H9 (cell line): ENCODE measurements at regions not wholly inside any gene's neighbourhood (a gene's known extent, or its start where the extent isn't known, plus 50 kb on each side); places are given as distances from the start of the nearest gene placed in this dataset.

Experiments used
- DNase-seq: peaks from one replicate; pipeline ENCODE4 v3.0.0-alpha.2; 2017
- H2AFZ ChIP-seq: one replicate; pipeline ENCODE4 v1.6.1; 2013; ENCODE audit warnings: mild to moderate bottlenecking, low read length, control low read depth, moderate library complexity
- H2AK5ac ChIP-seq: 2 replicates; pipeline ENCODE4 v1.6.1; 2013; ENCODE audit warnings: low read length, control low read depth, mixed read lengths; ENCODE audit not compliant: insufficient read length
- H2BK120ac ChIP-seq: one replicate; pipeline ENCODE4 v1.6.1; 2013; ENCODE audit warnings: low read depth, mild to moderate bottlenecking, low read length, control low read depth, inconsistent platforms; ENCODE audit not compliant: poor library complexity, severe bottlenecking
- H2BK12ac ChIP-seq: 2 replicates; pipeline ENCODE4 v1.6.1; 2013; ENCODE audit warnings: low read length, control low read depth, mixed read lengths, low read depth; ENCODE audit not compliant: insufficient read length
- H2BK15ac ChIP-seq: 2 replicates; pipeline ENCODE4 v1.6.1; 2013; ENCODE audit warnings: low read depth, low read length, control low read depth
- H2BK20ac ChIP-seq: one replicate; pipeline ENCODE4 v1.6.1; 2013; ENCODE audit warnings: low read depth, mild to moderate bottlenecking, low read length, control low read depth, inconsistent platforms; ENCODE audit not compliant: poor library complexity, severe bottlenecking
- H2BK5ac ChIP-seq: 2 replicates; pipeline ENCODE4 v1.6.1; 2013; ENCODE audit warnings: low read length, control low read depth, mixed read lengths; ENCODE audit not compliant: insufficient read length
- H3K14ac ChIP-seq: 2 replicates; pipeline ENCODE4 v1.6.1; 2013; ENCODE audit warnings: low read length, control low read depth; ENCODE audit not compliant: insufficient read depth
- H3K18ac ChIP-seq: 2 replicates; pipeline ENCODE4 v1.6.1; 2013; ENCODE audit warnings: low read depth, mild to moderate bottlenecking, mixed read lengths, low read length, control low read depth; ENCODE audit not compliant: insufficient read length
- H3K23ac ChIP-seq: 2 replicates; pipeline ENCODE4 v1.6.1; 2013; ENCODE audit warnings: low read length, control low read depth, mixed read lengths, low read depth; ENCODE audit not compliant: insufficient read length
- H3K23me2 ChIP-seq: 2 replicates; pipeline ENCODE4 v1.6.1; 2013; ENCODE audit warnings: low read depth, mild to moderate bottlenecking, mixed read lengths, low read length, control low read depth; ENCODE audit not compliant: insufficient read length, poor library complexity, severe bottlenecking
- H3K27ac ChIP-seq: 2 replicates; pipeline ENCODE4 v1.5.1; 2013; ENCODE audit warnings: low read length, control low read depth, mixed read lengths, low read depth; ENCODE audit not compliant: insufficient read length
- H3K27me3 ChIP-seq: 2 replicates; pipeline ENCODE4 v1.6.1; 2013; ENCODE audit warnings: low read length, control low read depth, inconsistent platforms; ENCODE audit not compliant: insufficient read depth
- H3K4ac ChIP-seq: 2 replicates; pipeline ENCODE4 v1.6.1; 2013; ENCODE audit warnings: low read depth, mild to moderate bottlenecking, control low read depth, inconsistent platforms, low read length, moderate library complexity
- H3K4me1 ChIP-seq: 2 replicates; pipeline ENCODE4 v1.6.1; 2013; ENCODE audit warnings: low read length, control low read depth, inconsistent platforms; ENCODE audit not compliant: insufficient read depth
- H3K4me2 ChIP-seq: 2 replicates; pipeline ENCODE4 v1.6.1; 2013; ENCODE audit warnings: low read length, control low read depth, mixed read lengths; ENCODE audit not compliant: insufficient read length, insufficient read depth
- H3K56ac ChIP-seq: 2 replicates; pipeline ENCODE4 v1.6.1; 2013; ENCODE audit warnings: low read depth, mild to moderate bottlenecking, mixed read lengths, low read length, control low read depth; ENCODE audit not compliant: insufficient read length
- H3K79me1 ChIP-seq: 2 replicates; pipeline ENCODE4 v1.6.1; 2013; ENCODE audit warnings: low read depth, mild to moderate bottlenecking, moderate library complexity, low read length, control low read depth, inconsistent platforms; ENCODE audit not compliant: insufficient read depth, poor library complexity, severe bottlenecking
- H3K79me2 ChIP-seq: 2 replicates; pipeline ENCODE4 v1.6.1; 2013; ENCODE audit warnings: low read length, control low read depth, inconsistent platforms; ENCODE audit not compliant: insufficient read depth
- H3K9ac ChIP-seq: 2 replicates; pipeline ENCODE4 v1.6.1; 2013; ENCODE audit warnings: low read length, control low read depth, mixed read lengths; ENCODE audit not compliant: insufficient read length; ENCODE audit errors: extremely low read depth
- H3K9me3 ChIP-seq: one replicate; pipeline ENCODE4 v1.6.1; 2013; ENCODE audit warnings: low read depth, low read length, inconsistent platforms; ENCODE audit not compliant: control insufficient read depth
- H3T11ph ChIP-seq: one replicate; pipeline ENCODE4 v1.6.1; 2013; ENCODE audit warnings: mild to moderate bottlenecking, low read length, control low read depth, inconsistent platforms
- H4K20me1 ChIP-seq: one replicate; pipeline ENCODE4 v1.6.1; 2013; ENCODE audit not compliant: control insufficient read depth, insufficient read length, insufficient read depth
- H4K5ac ChIP-seq: 2 replicates; pipeline ENCODE4 v1.6.1; 2013; ENCODE audit warnings: low read depth, mild to moderate bottlenecking, mixed read lengths, low read length, control low read depth; ENCODE audit not compliant: insufficient read length
- H4K8ac ChIP-seq: replicated peaks from 2 replicates; pipeline ENCODE4 v1.6.1; 2013; ENCODE audit warnings: low read length, control low read depth, mixed read lengths, low read depth; ENCODE audit not compliant: insufficient read length
- H4K91ac ChIP-seq: 2 replicates; pipeline ENCODE4 v1.6.1; 2013; ENCODE audit warnings: low read depth, mild to moderate bottlenecking, moderate library complexity, mixed read lengths, low read length, control low read depth; ENCODE audit not compliant: insufficient read length
- H3K27ac Mint-ChIP-seq, 3 experiments: 2 replicates in 2 of 3; 3 replicates in 1 of 3; pipeline ENCODE4 v1.8.0; 2020 to 2021; ENCODE audit warnings: mixed read lengths in 3 of 3, mild to moderate bottlenecking in 1 of 3, moderate library complexity in 1 of 3
- H3K27me3 Mint-ChIP-seq: 2 replicates; pipeline ENCODE4 v1.8.0; 2021; ENCODE audit warnings: low read depth, mild to moderate bottlenecking, moderate library complexity, mixed read lengths
- H3K36me3 Mint-ChIP-seq, 3 experiments: 2 replicates in 2 of 3; 3 replicates in 1 of 3; pipeline ENCODE4 v1.8.0; 2020 to 2021; ENCODE audit warnings: low read depth in 3 of 3, mixed read lengths in 3 of 3; ENCODE audit not compliant: insufficient read depth in 1 of 3
- H3K4me1 Mint-ChIP-seq, 2 experiments: 2 replicates each; pipeline ENCODE4 v1.8.0; 2020; ENCODE audit warnings: mixed read lengths in 2 of 2
- H3K4me3 Mint-ChIP-seq, 2 experiments: 2 replicates in 1 of 2; 3 replicates in 1 of 2; pipeline ENCODE4 v1.8.0; 2020 to 2021; ENCODE audit warnings: mild to moderate bottlenecking in 2 of 2, mixed read lengths in 2 of 2, moderate library complexity in 1 of 2
- H3K9me3 Mint-ChIP-seq, 2 experiments: 2 replicates in 1 of 2; 3 replicates in 1 of 2; pipeline ENCODE4 v1.8.0; 2020; ENCODE audit warnings: mild to moderate bottlenecking in 2 of 2, mixed read lengths in 2 of 2, moderate library complexity in 1 of 2
- WGBS: extraction: QIAGEN DNeasy Blood & Tissue Kit; methylation state at CpG from one replicate; pipeline ENCODE4 v1.1.7; 2013; ENCODE audit warnings: missing lambda C conversion rate, low lambda C conversion rate, mixed read lengths; ENCODE audit not compliant: insufficient read length; ENCODE audit errors: extremely low coverage; 5-methylcytosine and 5-hydroxymethylcytosine counted together
- TF ChIP-seq, protein P1 (sequence below): fragments of 200-600 bp; sonication (generic); conservative IDR thresholded peaks from 3 replicates; pipeline ENCODE4 v1.8.0; 2021; ENCODE audit warnings: antibody characterized with exemption, mild to moderate bottlenecking

DNA sequence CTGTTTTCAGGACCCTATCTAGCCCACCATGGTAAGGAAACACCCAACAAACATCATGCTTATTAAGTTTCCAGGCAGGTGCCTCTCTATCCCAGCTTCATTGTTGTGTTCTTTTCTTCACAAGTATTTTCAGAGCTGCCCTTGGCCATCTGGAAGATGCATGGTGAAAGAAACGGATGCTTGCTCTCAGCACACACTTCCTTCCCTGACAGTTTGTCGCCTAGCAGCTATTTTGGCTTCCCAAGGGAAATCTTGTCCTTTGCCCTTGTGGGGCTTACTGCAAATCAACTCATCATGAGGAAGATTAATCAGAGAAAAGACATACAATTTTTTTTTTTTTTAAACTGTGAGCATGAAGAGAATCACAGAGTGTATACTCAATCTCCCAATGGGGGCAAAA is 128.8 kb downstream of the ASMT start:
- Histone ChIP-seq H2BK15ac (no peak overlapping the region), H2AFZ (no peak overlapping the region), H3K23ac (no peak overlapping the region), H2BK120ac (no peak overlapping the region), H4K20me1 (no peaks in the 10 kb centered on the region), H2BK12ac (no peak overlapping the region), H3K4me1 (no peaks in the 10 kb centered on the region), H4K5ac (no peak overlapping the region), H3T11ph (no peak overlapping the region), H3K27ac (no peak overlapping the region), H3K4ac (no peak overlapping the region), H3K18ac (no peak overlapping the region), H3K4me2 (no peak overlapping the region), H3K14ac (no peak overlapping the region), H2AK5ac (no peak overlapping the region), H4K91ac (no peak overlapping the region), H3K27me3 (no peaks in the 10 kb centered on the region), H4K8ac (no peak overlapping the region), H3K79me2 (no peaks in the 10 kb centered on the region), H3K23me2 (no peaks in the 10 kb centered on the region), H3K9ac (no peak overlapping the region), H3K56ac (no peak overlapping the region), H2BK5ac (no peak overlapping the region), H3K79me1 (no peaks in the 10 kb centered on the region), H3K9me3 (no peaks in the 10 kb centered on the region), H2BK20ac (no peak overlapping the region)
- Mint-ChIP-seq H3K27me3 (no peaks in the 10 kb centered on the region), H3K4me1 (peaks cover 4 to 6% of the 10 kb centered on the region in 2 experiments; a peak in 3 of 4 replicates), H3K4me3 (no peak overlapping the region), H3K9me3 (peaks cover 20 to 23% of the 10 kb centered on the region in 2 experiments), H3K36me3 (peaks cover 12 to 26% (median 20%) of the 10 kb centered on the region in 3 experiments), H3K27ac (no peak overlapping the region)
- TF ChIP-seq, protein P1, sequence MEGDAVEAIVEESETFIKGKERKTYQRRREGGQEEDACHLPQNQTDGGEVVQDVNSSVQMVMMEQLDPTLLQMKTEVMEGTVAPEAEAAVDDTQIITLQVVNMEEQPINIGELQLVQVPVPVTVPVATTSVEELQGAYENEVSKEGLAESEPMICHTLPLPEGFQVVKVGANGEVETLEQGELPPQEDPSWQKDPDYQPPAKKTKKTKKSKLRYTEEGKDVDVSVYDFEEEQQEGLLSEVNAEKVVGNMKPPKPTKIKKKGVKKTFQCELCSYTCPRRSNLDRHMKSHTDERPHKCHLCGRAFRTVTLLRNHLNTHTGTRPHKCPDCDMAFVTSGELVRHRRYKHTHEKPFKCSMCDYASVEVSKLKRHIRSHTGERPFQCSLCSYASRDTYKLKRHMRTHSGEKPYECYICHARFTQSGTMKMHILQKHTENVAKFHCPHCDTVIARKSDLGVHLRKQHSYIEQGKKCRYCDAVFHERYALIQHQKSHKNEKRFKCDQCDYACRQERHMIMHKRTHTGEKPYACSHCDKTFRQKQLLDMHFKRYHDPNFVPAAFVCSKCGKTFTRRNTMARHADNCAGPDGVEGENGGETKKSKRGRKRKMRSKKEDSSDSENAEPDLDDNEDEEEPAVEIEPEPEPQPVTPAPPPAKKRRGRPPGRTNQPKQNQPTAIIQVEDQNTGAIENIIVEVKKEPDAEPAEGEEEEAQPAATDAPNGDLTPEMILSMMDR: no peak
- no peak for DNase-seq
- no CpG with 5 or more reads among the region's 2 CpGs for WGBS
